HG03571 (cell line): ENCODE measurements at regions not wholly inside any gene's neighbourhood (a gene's known extent, or its start where the extent isn't known, plus 50 kb on each side); places are given as distances from the start of the nearest gene placed in this dataset.
"Not testable (repeated sequence)": the region's sequence is repeated elsewhere in the genome, so short reads cannot be mapped to it uniquely, and the experiment has no call there.

Source experiments
- ATAC-seq: cut with Tn5 transposase; IDR thresholded peaks from one replicate; pipeline ENCODE4 v1.9.1; 2021; ENCODE audit not compliant: unreplicated experiment

DNA sequence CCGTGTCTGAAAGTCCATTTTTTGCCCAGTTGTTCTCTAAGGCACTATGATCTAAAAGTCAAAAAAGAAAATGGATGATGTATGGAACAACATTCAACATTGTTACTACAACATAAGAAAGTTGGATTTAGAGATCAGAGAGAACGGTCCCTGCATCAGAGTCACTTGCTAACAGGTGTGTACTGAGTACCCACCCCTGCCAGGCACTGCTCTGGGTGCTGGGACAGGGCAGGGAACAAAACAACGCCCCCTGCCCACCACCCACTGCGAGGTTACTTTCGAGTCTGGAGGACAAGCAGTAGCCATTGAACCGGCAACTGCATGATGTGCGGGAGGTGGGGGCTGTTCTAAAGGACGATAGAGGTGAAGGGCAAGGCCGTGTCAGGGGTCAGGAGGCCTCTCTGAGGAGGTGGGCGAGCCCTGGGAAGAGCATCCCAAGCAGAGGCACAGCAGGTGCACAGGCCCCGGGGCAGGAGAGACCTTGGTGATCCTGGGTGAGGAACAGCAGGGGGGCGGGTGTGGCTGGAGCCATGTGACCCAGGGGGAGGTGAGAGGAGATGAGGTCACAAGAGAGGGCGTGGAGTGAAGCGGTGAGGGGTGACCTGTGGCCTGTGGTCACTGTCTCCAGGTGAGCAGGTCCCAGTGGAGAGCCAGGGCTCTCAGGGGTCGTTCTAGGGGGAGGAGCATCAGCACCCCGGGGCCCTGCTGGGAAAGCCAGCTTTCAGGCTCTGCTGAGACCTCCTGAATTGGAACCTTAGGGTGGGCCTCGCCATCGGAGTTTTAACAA is 197.5 kb upstream of the SULF2 start:
- ATAC-seq, result no peak

DNA sequence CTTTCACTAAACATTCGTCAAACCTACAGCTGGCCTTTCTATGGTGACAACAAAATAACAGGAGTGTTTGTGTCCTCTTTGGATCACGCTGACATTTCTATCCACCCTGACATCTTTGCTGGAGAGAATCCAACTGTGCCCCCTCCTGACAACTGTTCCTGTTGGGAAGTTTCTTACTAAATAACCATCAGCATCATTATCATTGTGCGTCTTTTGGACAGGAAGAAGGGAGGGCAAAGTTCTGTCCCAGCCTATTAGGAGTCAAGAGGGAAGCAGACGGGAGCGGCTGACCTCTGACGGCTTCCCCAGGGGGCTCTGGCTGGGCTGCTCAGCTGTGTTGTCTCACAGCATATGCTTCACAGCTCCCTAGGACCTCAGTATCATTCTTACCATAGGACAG is 195.9 kb upstream of the SULF2 start:
- ATAC-seq, result no peak

DNA sequence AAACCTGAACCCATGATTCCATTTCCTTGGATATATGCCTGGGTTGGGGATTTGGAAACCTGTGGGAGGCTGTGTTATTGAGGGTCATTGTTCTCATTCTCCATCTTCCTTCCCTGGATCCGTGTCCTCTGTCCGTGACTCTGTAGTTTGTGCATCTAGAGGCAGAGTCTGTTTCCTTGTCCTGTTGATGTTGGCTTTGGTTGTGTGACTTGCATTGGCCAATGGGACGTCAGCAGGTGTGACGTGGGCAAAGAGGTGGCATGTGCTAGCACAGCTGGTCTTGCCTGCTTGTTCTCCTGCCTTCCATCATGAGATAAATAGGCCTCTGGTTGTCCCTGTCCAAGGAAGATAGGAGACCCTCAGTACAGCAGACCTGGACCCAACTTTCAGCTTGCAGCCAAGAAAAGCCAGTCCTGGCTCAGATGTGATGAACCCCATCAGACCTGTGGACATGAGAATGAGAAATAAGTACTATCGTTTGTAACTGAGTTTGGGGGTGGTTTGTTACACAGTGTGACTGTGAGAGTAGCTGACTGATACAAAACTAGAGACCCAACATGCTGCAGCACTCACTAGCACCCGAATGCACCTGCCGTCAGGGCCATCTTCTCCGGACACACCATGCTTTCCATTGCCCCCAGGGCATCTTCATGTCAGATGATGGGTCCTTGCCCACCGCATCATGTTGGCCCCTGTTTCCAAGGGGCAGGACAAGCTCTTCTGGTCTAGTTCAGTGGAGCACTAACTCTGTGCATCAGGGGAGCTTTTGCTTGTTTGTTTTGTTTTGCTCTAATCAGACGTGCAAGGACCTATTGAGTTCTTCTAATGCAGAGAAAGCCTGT is 195.3 kb upstream of the SULF2 start:
- no peak for ATAC-seq

DNA sequence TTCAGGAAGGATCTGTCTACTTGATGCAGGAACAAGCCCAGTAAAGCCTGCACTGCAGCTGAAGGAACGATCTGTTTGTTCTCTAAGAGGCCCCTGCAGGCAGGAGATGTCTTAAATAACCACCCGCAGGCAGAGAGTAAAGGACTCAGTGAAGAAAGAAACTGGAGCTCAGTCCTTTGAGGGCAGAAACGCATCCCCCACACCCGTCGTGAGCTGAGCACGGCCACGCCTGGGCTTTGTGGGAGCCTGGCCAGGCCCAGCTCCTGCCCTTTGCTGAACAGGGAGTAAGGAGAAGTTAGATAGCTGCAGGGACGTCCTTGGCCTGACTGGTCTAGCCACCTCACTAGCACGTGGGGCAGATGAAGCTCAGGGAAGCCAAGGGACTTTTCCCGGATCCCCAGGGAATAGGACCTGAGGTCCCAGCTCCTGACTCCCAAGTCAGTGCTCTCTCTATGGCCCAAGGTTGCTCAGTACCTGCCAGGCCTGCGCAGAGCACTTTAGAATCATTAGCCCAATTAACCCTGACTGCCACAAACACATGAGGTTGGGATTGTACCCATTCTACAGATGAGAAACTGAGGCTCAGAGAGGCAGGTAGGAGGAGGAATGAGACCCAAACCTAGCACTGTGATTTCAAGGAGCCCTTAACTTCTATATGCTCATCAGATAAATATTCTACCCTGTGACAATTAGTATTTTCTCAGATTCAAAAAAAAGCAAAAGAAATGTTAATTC is 194.2 kb upstream of the SULF2 start:
- ATAC-seq, result not testable (repeated sequence)

DNA sequence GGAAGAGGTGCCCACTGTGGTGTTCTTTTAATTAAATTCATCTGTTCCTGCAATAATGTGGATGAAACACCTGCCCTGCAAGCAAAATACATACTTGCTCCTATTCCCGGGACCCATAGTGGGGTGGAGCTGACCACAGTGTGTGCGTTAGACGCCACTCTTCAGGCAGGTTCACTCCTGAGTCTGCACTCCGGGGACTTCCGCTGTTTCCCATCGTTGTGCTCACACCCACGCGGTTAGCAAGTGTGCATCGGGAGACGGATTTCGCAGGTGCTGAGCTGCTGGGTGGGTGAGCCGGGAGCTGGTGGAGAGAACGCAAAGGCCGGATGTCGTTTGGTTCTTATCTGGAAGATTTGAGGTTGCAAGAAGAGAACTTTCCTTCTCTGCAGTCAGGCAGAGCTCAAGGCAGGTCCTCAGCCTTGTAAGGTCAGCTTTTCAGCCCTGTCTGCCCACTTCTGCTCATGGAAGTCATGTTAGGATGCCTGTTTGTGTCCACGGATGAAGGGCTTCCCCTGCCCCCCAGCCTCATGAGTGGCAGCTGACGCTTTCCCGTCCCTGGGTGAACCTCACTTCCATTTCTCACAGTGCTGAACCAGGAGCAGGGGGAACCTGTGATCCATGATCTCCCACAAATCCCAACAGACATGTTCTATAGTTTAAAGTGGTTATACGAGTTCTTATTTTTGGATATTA is 193.3 kb upstream of the SULF2 start:
- not testable (repeated sequence) for ATAC-seq

DNA sequence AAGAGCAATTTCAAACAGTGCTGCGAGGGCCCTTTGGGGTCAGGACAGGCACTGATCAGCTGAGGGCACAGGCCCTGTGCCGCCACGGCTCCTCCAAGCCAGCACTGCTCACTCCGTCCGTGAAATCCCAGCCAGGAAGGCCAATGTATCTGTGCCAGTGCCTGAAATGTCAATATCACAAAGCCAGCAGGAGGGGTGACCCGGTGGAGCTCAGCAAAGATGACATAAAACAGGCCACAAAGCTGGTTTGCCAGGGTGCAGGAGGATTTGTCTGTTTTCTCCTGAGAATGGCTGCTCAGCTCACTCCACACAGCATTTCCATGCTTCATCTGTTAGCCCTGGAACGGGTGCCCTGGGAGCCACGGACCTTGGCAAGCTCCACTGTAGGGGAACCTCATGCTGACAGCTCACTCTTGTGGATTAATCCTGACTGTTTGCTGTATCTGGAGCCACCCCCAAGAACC is 192.5 kb upstream of the SULF2 start:
- ATAC-seq, result not testable (repeated sequence)

DNA sequence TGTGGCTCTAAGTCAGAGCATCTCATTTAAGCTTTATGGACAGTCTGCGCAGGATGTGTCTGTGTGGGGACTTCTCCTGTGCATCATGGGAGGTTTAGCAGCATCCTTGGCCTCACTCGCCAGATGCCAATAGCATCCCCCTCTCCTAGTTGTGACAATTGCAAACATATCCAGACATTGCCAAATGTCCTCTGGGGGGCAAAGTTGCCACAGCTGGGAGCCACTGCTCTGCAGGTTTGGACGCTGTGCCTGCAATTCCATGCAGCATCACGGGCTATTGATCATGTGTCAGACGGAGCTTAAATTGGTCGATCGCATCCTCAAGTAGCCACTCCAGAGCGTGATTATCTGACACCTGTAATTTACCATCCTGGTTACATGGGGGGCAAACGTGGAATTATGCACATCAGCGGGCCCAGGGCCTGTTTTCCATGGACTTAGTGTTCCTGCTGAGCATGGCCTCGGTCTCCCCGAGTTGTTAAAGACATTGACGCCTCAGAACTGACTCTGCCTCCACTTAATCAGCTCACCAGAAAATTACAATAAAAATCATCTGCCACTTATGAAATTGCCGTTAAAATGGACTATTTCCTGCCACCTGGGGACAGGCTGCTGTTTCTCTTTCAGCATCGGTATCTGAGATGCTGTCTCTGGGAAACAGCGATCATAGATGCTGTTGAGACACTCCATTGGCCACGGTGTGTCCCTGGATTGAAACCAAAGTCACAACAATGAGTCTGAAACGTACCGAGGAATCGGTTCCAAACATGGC is 191.9 kb upstream of the SULF2 start:
- ATAC-seq, result not testable (repeated sequence)

DNA sequence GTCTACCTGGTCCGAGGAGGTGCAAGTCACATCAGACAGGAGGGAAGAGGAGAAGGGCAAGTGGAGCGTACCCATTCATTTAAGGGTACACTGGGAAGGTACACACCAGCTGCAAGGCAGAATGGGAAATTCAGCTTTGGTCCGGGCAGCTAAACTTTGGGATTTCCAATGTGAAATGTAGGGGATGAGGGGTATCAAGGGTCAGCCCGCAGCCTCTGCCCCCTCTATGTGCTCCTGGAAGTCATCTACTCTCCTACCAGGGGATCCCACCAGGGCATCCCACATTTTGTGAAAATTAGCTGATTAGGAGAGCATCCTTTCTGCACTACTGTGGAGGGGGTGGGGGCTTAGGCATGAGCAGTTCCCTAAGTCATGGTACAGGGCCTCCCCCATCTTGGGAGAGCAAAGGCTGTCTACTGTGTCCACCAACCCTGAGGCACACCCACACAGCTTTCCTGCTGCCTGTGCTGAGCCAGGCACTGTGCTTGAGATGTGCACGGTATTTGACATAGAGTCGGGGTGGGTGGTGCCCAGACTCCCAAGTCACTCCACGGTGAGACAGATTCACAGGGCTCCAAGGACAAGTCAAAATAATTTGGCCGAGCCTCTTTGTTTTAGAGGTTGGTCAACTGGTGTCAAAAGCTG is 189.1 kb upstream of the SULF2 start:
- no peak for ATAC-seq

DNA sequence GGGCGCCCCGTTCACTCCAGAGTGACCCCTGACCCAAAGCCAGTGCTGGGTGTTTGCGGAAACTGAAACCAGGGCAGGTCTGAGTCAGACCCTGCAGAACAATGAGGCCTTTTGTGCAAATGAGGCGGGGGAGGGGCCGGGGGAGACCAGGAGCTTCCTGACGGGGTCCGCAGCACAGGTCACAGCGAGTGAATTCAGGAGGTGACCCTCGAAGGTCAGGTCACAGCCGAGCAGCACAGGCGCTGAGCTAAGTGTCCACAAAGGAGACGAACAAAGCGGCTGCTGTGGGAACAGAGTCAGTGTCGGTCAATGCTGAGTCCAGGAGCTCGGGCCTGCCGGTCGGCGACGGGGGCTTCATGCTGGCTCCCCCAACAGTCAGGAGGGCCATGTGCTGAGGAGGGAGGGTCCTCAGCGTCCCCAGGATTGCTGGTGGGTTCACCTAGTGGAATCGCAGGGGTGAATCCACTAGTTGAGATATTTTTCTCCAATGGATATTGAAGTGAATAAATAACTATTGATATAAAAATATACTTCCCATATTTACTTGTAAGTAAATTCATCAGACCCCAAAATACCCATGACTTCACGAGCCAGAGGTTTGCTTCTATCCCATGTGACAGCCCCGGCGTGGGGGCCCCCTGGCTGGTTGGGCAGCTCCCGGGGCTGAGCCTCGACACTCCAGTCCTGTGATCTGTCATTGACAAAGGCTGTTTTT is 188.4 kb upstream of the SULF2 start:
- ATAC-seq, result no peak

DNA sequence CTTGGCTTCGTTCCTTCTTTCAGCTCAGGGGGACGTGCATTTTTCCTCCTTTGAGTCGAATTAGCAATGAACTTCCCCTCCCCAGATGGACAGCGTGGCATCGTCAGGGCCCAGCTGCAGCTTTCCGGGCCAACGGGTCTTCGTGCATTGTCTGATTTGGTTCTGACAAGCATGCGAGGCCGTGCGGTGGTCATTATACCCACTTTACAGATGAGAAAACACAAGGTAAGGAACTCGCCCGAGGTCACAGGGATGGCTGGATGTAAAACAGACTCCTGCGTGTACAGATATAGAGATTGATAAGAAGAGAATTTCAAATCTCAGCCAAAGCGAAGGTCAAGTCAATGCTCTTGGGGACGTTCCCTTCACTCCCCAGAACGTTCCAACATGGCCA is 187.6 kb upstream of the SULF2 start:
- ATAC-seq, result no peak

DNA sequence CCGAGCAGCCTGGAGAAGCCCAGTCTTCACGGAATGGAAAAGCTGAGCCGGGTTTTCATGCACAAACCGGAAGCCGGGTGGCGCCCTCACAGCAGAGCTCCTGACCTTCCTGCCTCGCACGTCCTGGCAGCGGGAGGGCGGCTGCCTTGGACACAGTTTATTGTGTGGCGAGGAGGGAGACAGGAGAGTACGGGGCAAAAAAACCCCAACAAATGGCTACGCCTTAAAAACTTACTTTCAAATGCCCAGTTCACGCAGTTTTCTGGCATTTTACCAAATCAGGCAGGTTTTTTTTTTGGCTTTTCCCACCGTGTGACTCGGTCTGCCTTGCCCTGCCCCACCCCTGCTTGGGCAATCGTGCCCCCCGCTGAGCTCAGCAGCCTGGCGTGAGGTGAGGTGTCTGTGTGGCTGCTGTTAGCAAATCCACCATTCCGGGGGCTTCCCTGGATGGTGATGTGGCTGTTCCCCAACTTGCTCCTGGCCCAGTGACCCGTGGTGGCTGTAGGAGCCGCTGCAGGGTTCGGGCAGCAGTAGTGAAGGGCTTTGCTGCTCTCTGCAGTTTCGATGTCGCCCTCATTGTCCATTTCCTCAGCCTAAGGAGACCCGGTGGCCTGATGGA is 187.1 kb upstream of the SULF2 start:
- ATAC-seq, result not testable (repeated sequence)

DNA sequence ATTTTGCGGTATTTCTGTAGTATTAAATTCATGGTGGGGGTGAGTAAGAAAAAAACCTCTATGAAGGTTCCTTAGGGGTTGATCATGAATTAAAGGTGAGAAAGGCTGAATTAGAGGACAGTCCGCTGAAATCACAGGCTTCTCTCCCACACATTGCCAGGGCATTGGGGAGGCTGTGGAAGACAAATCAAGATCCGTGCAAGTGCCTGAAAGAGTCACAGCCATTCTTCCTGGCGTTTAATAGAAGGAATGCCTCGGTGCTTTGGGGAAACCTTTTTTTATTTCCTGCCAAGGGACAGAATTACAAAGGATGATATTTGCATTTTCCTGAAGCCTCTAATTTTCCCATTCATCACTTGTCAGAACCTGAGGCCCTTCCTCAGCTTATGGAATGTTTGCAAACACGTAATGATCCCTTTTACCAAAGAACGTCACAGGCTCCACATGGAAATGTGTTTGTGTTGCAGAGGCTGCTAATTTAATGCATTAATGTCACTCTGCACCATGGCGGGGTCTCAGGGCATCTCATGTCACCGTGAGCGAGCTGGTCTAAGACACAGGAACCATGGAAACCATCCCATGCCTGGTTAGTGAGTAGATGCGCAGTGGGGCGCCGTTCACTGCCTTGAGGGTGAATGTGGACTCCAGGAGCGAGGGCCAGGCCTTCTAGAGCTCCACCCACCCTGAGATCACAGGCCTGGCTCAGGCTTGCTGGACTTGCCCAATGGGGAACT is 185.9 kb upstream of the SULF2 start:
- ATAC-seq, result no peak

DNA sequence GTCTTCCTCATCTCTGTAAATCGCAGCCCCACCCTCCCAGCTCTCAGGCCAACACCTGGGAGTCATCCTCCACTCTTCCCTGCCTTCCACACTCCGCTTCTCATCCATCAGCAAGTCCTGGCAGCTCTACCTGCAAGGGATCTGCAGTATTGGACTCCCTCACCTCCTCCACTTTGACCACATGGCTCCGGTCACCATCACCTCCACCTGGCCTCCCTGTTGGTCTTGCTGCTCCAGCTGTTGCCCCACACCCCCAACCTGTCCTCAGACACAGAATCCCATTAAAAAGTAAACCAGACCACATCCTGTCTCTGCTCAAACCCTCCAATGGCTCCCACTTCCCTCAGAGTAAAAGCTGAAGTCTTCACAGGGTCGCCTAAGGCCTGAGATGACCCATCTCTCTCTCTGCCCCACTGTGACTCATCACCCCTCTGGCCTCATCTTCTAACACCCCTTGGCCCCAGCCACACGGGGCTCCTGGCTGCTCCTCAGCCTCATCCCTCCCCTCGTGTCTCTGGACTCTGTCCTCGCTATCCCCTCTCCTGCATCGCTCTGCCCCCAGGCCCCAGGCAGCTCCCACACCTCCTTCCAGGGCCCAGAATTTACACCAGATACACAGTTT is 185.1 kb upstream of the SULF2 start:
- ATAC-seq, result no peak

DNA sequence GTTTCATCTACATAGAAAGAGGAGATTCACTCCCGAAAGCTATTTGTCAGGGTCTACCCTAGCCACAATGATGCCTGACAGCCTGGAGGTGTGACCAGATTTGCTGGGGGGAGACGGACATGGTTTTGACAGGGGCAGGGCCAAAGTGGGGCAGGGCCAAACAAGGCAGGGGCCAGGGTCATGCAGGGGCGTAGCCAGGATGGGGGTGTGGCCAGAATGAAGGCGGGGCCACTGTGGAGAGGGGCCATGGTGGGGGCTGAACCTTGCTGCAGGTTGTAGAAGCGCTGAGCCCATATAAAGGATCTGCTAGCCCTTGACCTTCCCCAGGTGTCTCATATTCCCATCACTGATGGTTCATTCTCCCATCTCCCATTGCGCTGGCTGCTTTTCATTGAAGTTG is 184.1 kb upstream of the SULF2 start:
- no peak for ATAC-seq

DNA sequence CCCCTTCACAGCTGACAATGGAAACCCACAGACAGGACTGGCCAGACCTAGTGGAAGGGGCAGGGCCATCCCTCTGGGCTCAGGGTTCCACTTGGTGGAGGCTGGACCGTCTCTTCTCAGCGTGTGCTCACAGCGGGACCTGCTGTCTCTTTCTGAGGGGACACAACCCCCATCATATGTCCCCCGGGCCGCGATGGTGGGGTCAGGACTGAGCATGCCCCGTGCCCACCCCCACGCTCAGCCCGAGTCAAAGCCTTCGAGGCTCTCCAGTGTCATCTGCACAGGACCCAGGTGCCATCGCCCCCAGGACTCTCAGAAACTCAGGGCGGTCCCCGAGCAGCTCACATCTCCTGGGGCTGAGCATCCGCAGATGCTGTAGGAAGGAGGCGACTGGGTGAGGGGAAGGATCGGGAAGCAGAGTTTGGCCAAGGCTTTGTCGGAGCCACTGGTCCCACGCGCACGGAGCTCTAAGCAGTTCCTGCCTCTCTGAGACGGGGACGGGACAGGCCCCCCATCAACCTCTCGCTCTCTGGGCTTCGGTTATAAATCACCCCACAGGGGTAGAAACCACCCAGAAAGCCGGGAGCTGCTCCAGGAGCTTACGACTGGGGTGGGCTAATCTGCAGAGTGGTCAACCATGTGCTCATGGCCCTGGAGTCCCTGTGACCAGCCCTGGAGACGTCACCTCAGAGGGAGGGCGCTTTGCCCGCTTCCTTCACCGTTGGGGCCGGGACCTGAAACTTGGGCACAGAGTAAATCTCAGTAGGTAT is 183.4 kb upstream of the SULF2 start:
- no peak for ATAC-seq

DNA sequence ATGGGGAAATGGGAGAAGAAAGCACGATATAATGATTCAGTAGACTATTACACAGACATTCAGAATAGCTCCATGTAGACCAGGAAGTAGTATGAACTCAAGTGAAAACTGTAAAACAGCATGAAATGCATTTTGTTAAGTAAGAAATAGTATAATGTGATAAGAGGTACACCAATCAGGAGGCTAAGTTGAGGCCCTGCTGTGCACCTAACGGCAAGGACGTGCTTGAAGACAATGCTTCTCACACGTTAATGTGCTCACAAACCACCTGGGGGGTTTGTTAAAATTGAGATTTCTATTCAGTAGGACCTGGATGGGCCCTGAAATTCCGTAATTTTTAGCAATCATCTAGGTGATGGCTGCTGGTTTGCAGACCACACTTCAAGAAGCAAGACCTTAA is 178.9 kb upstream of the SULF2 start:
- no peak for ATAC-seq

DNA sequence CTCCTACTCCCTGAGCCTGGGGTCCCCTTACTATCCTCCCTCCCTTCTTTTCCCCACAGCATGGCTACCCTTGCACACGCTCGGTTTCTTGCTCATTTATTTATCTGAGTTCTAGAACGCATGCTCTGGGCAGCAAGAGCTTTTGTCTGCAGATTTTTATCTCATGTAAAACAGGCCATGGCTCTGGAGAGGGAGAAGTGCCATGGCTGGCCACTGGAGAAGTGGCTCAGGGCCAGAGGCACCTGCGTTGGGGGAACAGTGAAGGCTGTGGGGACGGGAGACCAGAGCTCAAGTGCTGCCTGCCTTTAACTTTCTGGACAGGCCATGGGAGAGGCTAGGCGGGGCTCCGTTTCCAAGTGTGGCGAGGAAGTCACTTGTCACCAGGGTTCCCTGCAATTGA is 177.7 kb upstream of the SULF2 start:
- no peak for ATAC-seq
